ENCODE measurements at regions not wholly inside any gene's neighbourhood (a gene's known extent, or its start where the extent isn't known, plus 50 kb on each side); places are given as distances from the start of the nearest gene placed in this dataset.

GRCh38 chr6:3607171-3607570 is 144.3 kb downstream of the PXDC1 start:
- ATAC-seq = no peak
- CTCF ChIA-PET = no interaction called here

DNA sequence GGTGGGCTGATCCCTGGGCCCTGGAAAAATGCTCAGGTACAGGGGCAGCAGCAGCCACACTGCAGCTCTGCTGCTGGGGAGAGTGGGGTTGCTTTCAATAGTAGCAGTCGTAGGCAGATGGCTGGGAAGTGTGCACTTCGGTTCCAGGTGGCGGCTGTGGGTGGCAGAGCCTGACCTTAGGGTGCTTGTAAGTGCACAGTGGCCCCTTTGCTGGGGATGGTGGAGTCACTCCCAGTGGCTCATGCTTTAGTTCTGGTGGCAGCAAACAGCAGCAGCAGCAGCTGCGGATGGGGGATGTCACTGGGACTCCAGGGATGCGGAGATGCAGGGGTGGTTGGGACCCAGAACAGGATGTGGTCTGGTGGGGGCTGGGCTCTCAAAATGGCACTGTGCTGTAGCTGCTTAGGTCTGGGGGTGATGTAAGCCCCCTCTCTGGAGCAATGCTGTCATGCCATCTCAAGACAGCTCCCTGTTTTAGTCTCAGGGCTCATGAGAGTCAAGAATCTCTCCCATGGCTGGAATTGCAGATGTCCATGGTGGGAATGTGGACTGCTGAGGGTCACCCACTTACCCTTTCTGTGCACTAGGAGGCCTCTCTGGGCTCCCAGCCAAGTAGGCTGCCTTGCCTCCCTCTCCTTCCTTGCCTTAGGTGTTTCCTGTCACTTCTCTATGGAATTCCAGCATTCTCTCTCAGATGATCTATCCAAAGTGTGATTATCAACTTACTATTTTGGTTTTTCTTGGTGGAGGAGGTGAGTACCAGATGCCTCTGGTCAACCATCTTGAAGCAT is 146.7 kb upstream of the SLC22A23 start:
- in situ Hi-C loops (cut with HindIII; ENCODE audit: low pct_unique_long_range_greater_than_20kb, low sequenced_read_pairs) = no loop called here
- no peak for DNase-seq (ENCODE audit: low read depth, low spot score)
- no peak overlapping the region for H3K27ac ChIP-seq (ENCODE audit: low read length)
- POLR2A ChIA-PET = no interaction called here
- CTCF ChIA-PET = no interaction called here
- no peaks in the 10 kb centered on the region for H3K4me1 ChIP-seq (ENCODE audit: control insufficient read depth, insufficient read depth, low read length)
- H3K27me3 ChIP-seq (ENCODE audit: control insufficient read depth, insufficient read depth, low read length) = no peaks in the 10 kb centered on the region; the same call in 1 of the 2 replicates
- intact Hi-C loops (cut with micrococcal nuclease; ENCODE audit: unreplicated experiment) = no loop called here
- no peaks in the 10 kb centered on the region for H3K36me3 ChIP-seq (ENCODE audit: control insufficient read depth, insufficient read depth, low read length)
- no peak for TF ChIP-seq TCF7L2 (IDR thresholded peaks at IDR 0.05; ENCODE audit: low read depth, low read length)
- 0 out of 2 replicates have a peak, but pooled peaks cover 4% of the 10 kb centered on the region for H3K9me3 ChIP-seq (ENCODE audit: control insufficient read depth, insufficient read depth, low read depth, low read length)
- BruUV-seq (replicated peaks) = no TSS peak
- H3K4me3 ChIP-seq (ENCODE audit: low read depth in 2 of 2, low read length in 2 of 2) = no peak overlapping the region
- no peak for ATAC-seq

More at GRCh38 chr6:3607171-3607570, 144.3 kb downstream of the PXDC1 start:
- Histone ChIP-seq H3K27me3 (ENCODE audit: control insufficient read depth, insufficient read depth, low read length) (no peaks in the 10 kb centered on the region), H3K27ac (ENCODE audit: low read length) (no peak overlapping the region), H3K36me3 (ENCODE audit: control insufficient read depth, insufficient read depth, low read length) (no peaks in the 10 kb centered on the region), H3K4me1 (ENCODE audit: control insufficient read depth, insufficient read depth, low read length) (peaks cover 2% of the 10 kb centered on the region), H3K4me3 (ENCODE audit: low read depth in 2 of 2, low read length in 2 of 2) (no peak overlapping the region), H3K9me3 (ENCODE audit: control insufficient read depth, insufficient read depth, low read depth, low read length) (0 out of 2 replicates have a peak, but pooled peaks cover 3% of the 10 kb centered on the region)
- intact Hi-C loops (cut with micrococcal nuclease; ENCODE audit: unreplicated experiment) (no loop called here), in situ Hi-C loops (cut with HindIII; ENCODE audit: low pct_unique_long_range_greater_than_20kb, low sequenced_read_pairs) (no loop called here)
- POLR2A ChIA-PET = no interaction called here
- TF ChIP-seq REST (IDR thresholded peaks at IDR 0.05; ENCODE audit: insufficient read depth in 1 of 2, low read depth in 2 of 2, low read length in 1 of 2) = no peak
- TF ChIP-seq POLR2AphosphoS5 (IDR thresholded peaks at IDR 0.05; ENCODE audit: low read depth, low read length) = no peak
- no peak for TF ChIP-seq SIN3A (IDR thresholded peaks at IDR 0.05; ENCODE audit: borderline replicate concordance, insufficient read depth, low read depth, low read length)
- TF ChIP-seq, protein P1, sequence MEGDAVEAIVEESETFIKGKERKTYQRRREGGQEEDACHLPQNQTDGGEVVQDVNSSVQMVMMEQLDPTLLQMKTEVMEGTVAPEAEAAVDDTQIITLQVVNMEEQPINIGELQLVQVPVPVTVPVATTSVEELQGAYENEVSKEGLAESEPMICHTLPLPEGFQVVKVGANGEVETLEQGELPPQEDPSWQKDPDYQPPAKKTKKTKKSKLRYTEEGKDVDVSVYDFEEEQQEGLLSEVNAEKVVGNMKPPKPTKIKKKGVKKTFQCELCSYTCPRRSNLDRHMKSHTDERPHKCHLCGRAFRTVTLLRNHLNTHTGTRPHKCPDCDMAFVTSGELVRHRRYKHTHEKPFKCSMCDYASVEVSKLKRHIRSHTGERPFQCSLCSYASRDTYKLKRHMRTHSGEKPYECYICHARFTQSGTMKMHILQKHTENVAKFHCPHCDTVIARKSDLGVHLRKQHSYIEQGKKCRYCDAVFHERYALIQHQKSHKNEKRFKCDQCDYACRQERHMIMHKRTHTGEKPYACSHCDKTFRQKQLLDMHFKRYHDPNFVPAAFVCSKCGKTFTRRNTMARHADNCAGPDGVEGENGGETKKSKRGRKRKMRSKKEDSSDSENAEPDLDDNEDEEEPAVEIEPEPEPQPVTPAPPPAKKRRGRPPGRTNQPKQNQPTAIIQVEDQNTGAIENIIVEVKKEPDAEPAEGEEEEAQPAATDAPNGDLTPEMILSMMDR (IDR thresholded peaks at IDR 0.05) = no peak
- TF ChIP-seq TCF7L2 (IDR thresholded peaks at IDR 0.05; ENCODE audit: low read depth, low read length) = no peak
- BruUV-seq (replicated peaks) = no TSS peak
- no peak for DNase-seq (ENCODE audit: low read depth, low spot score)

DNA sequence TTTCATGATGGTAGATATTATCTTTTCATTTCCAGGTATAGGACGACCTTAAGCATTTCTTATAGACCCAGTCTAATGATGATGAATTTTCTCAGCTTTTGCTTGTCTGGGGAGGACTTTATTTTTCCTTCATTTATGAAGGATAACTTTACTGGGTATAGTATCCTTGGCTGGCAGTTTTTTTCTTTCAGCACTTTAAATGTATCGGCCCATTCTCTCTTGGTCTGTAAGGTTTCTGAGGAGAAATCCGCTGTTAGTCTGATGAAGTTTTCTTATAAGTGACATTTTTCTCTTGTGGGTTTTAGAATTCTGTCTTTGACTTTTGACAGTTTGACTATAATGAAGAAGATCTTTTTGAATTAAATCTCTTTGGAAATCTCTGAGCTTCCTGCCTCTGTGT is 144.7 kb upstream of the SLC22A23 start:
- intact Hi-C loops (cut with micrococcal nuclease; ENCODE audit: unreplicated experiment) (no loop called here), in situ Hi-C loops (cut with HindIII; ENCODE audit: low pct_unique_long_range_greater_than_20kb, low sequenced_read_pairs) (no loop called here)
- Histone ChIP-seq H3K36me3 (ENCODE audit: control insufficient read depth, insufficient read depth, low read length) (no peaks in the 10 kb centered on the region), H3K27me3 (ENCODE audit: control insufficient read depth, insufficient read depth, low read length) (peaks cover 6% of the 10 kb centered on the region; the same call in 1 of the 2 replicates), H3K4me1 (ENCODE audit: control insufficient read depth, insufficient read depth, low read length) (no peaks in the 10 kb centered on the region), H3K4me3 (ENCODE audit: low read depth in 2 of 2, low read length in 2 of 2) (no peak overlapping the region), H3K27ac (ENCODE audit: low read length) (no peak overlapping the region), H3K9me3 (ENCODE audit: control insufficient read depth, insufficient read depth, low read depth, low read length) (0 out of 2 replicates have a peak, but pooled peaks cover 4% of the 10 kb centered on the region)
- no peak for TF ChIP-seq REST (IDR thresholded peaks at IDR 0.05; ENCODE audit: insufficient read depth in 1 of 2, low read depth in 2 of 2, low read length in 1 of 2)
- TF ChIP-seq SIN3A (IDR thresholded peaks at IDR 0.05; ENCODE audit: borderline replicate concordance, insufficient read depth, low read depth, low read length) = no peak
- TF ChIP-seq, protein P1 (IDR thresholded peaks at IDR 0.05) = no peak
- TF ChIP-seq POLR2AphosphoS5 (IDR thresholded peaks at IDR 0.05; ENCODE audit: low read depth, low read length) = no peak
- no peak for TF ChIP-seq TCF7L2 (IDR thresholded peaks at IDR 0.05; ENCODE audit: low read depth, low read length)
- ATAC-seq (no peak), DNase-seq (ENCODE audit: low read depth, low spot score) (no peak)
- ChIA-PET CTCF (no interaction called here), POLR2A (no interaction called here)
- no TSS peak for BruUV-seq (replicated peaks)
